Pancreas (tissue), 10 donors: ENCODE measurements at regions not wholly inside any gene's neighbourhood (a gene's known extent, or its start where the extent isn't known, plus 50 kb on each side); places are given as distances from the start of the nearest gene placed in this dataset.
A peak's percentile ranks its signal among the peaks of the same experiment; 100 is the strongest.

Source experiments
- ATAC-seq, 4 donors: fragments of 200-7000 bp; cut with Tn5 transposase; one replicate each; pipeline versions ENCODE4 v1.8.0 to v1.9.1; 2020; ENCODE audit warnings: mild to moderate bottlenecking in 4 of 4, moderate library complexity in 4 of 4
- DNase-seq, 6 donors: peaks; one replicate each; pipeline ENCODE4 v3.0.0-alpha.2; 2020
- FAIRE-seq: peaks from 2 replicates; lab custom pipeline; 2012; peaks lifted over from hg19 to GRCh38; lab: Jason Lieb, UNC
- H3K27ac ChIP-seq, 4 donors: fragments of 200-600 bp; sonication (generic); 1 replicate in 3 of 4; 2 replicates in 1 of 4; pipeline versions ENCODE4 v1.5.0 to v1.8.0; 2020
- H3K27me3 ChIP-seq, 4 donors: fragments of 200-600 bp; one replicate each; pipeline ENCODE4 v1.8.0; 2021
- H3K36me3 ChIP-seq, 3 donors: fragments of 200-600 bp; sonication (generic) in 1 of 3; one replicate each; pipeline versions ENCODE4 v1.5.0 to v1.8.0; 2020 to 2021
- H3K4me1 ChIP-seq, 3 donors: fragments of 200-600 bp; one replicate each; pipeline ENCODE4 v1.8.0; 2021
- H3K4me3 ChIP-seq, 4 donors: fragments of 200-600 bp; sonication (generic) in 2 of 4; one replicate each; pipeline versions ENCODE4 v1.5.0 to v1.8.0; 2020 to 2021
- H3K9me3 ChIP-seq, 4 donors: fragments of 200-600 bp; one replicate each; pipeline ENCODE4 v1.8.0; 2021
- CTCF ChIP-seq, 4 donors: fragments of 200-600 bp; sonication (generic) in 3 of 4; IDR thresholded peaks; one replicate each; pipeline versions ENCODE4 v1.5.0 to v1.8.0; 2021; ENCODE audit warnings: antibody characterized with exemption in 4 of 4
- whole genome bisulfite sequencing, 2 donors: extraction: QIAGEN DNeasy Blood & Tissue Kit; methylation state at CpG; one replicate each; pipeline ENCODE4 v1.1.7; 2013; 5-methylcytosine and 5-hydroxymethylcytosine counted together
- intact Hi-C, 3 donors: fragments of 100-400 bp; cut with DNase I; formaldehyde crosslinking; loops; one replicate each; pipeline versions ENCODE4 v1.11.1 to v1.14.2; 2022
- donor health status: healthy with polysubstance abuse.
- donor health status: DM: no; HTN: no; CAD: no; lungs with moderate emphysema.
- donor health status: DM: no; HTN: no; CAD: no.
- donor health status: control.
- donor health status: control.
- donor health status: Bipolar disorder and iron deficiency.
- donor health status: DM: yes; HTN: yes; CAD: no.
- donor health status: DM: no; HTN: no; CAD: no.
- donor health status: DM: no; HTN: no; CAD: no.
- donor health status: DM: yes; HTN: yes; CAD: no.

GRCh38 chr1:55836086-55836485 lies 620.9 kb upstream of the USP24 start:
- Histone ChIP-seq H3K27me3 (no peaks in the 10 kb centered on the region), H3K4me3 (no peak overlapping the region), H3K27ac (no peak overlapping the region), H3K4me1 (no peaks in the 10 kb centered on the region), H3K9me3 (no peaks in the 10 kb centered on the region), H3K36me3 (no peaks in the 10 kb centered on the region)
- ATAC-seq, result no peak
- no peak for DNase-seq
- FAIRE-seq, result no peak
- 76 to 80% methylated on average over 3 of the region's 3 CpGs for WGBS, 2 donors
- no peak for TF ChIP-seq CTCF (IDR thresholded peaks at IDR 0.05)
- intact Hi-C loops, result no loop called here

- Histone ChIP-seq H3K4me1 (no peaks in the 10 kb centered on the region), H3K9me3 (no peaks in the 10 kb centered on the region), H3K36me3 (no peaks in the 10 kb centered on the region), H3K27ac (no peak overlapping the region), H3K27me3 (no peaks in the 10 kb centered on the region), H3K4me3 (no peak overlapping the region)
- intact Hi-C loops, result no loop called here
- TF ChIP-seq CTCF (IDR thresholded peaks at IDR 0.05), result no peak
- 62 to 66% methylated on average over 2 of the region's 2 CpGs for WGBS, 2 donors
- no peak for ATAC-seq
- no peak for DNase-seq
- no peak for FAIRE-seq
Observed at GRCh38 chr1:55833529-55834091, 618.4 kb upstream of the USP24 start.

- 80 to 87% methylated on average over 3 of the region's 3 CpGs for WGBS, 2 donors
- FAIRE-seq (no peak), ATAC-seq (no peak), DNase-seq (no peak)
- no peaks in the 10 kb centered on the region for H3K9me3 ChIP-seq
- H3K27me3 ChIP-seq, result no peaks in the 10 kb centered on the region
- H3K4me3 ChIP-seq, result no peak overlapping the region
- no peaks in the 10 kb centered on the region for H3K4me1 ChIP-seq
- no peak overlapping the region for H3K27ac ChIP-seq
- H3K36me3 ChIP-seq, result no peaks in the 10 kb centered on the region
- intact Hi-C loops, result no loop called here
- no peak for TF ChIP-seq CTCF (IDR thresholded peaks at IDR 0.05)
Observed at GRCh38 chr1:55831759-55832158, 616.6 kb upstream of the USP24 start.

GRCh38 chr1:55828044-55828443 lies 612.9 kb upstream of the USP24 start:
- Histone ChIP-seq H3K36me3 (no peaks in the 10 kb centered on the region), H3K4me1 (peaks cover 0 to 6% (median 0%) of the 10 kb centered on the region in 3 donors), H3K9me3 (no peaks in the 10 kb centered on the region), H3K4me3 (no peak overlapping the region), H3K27ac (no peak overlapping the region), H3K27me3 (no peaks in the 10 kb centered on the region)
- no peak for TF ChIP-seq CTCF (IDR thresholded peaks at IDR 0.05)
- intact Hi-C loops, result no loop called here
- 82 to 84% methylated on average over 5 of the region's 5 CpGs for WGBS, 2 donors
- DNase-seq (no peak), FAIRE-seq (no peak), ATAC-seq (no peak)

- no peak overlapping the region for H3K4me3 ChIP-seq
- no peak for TF ChIP-seq CTCF (IDR thresholded peaks at IDR 0.05)
- H3K36me3 ChIP-seq, result no peaks in the 10 kb centered on the region
- H3K9me3 ChIP-seq, result no peaks in the 10 kb centered on the region
- peaks cover 0 to 6% (median 0%) of the 10 kb centered on the region in 3 donors for H3K4me1 ChIP-seq
- WGBS, 2 donors, result 82% methylated on average over 4 of the region's 4 CpGs
- intact Hi-C loops, result no loop called here
- ATAC-seq, result peak in 2 of 4 donors; percentile 37 to 54
- H3K27ac ChIP-seq, result no peak overlapping the region
- no peak for DNase-seq
- no peak for FAIRE-seq
- no peaks in the 10 kb centered on the region for H3K27me3 ChIP-seq
Observed at GRCh38 chr1:55827350-55827749, 612.2 kb upstream of the USP24 start.
